ENCODE measurements at regions not wholly inside any gene's neighbourhood (a gene's known extent, or its start where the extent isn't known, plus 50 kb on each side); places are given as distances from the start of the nearest gene placed in this dataset.

GRCh38 chr2:136168720-136169119 is 50.8 kb upstream of the CXCR4 start:
- no peak for DNase-seq (ENCODE audit: extremely low spot score, insufficient read length, low read depth)

GRCh38 chr2:136167721-136168475 is 49.9 kb upstream of the CXCR4 start:
- FAIRE-seq, result no peak
- no peak for DNase-seq (ENCODE audit: extremely low spot score, insufficient read length, low read depth)

More at GRCh38 chr2:136168720-136169119, 50.8 kb upstream of the CXCR4 start:
- FAIRE-seq, result no peak
